Erythroblast (primary cell): ENCODE measurements at regions not wholly inside any gene's neighbourhood (a gene's known extent, or its start where the extent isn't known, plus 50 kb on each side); places are given as distances from the start of the nearest gene placed in this dataset.

Experiments
- GATA1 ChIP-seq: IDR thresholded peaks from 2 replicates; pipeline ENCODE4 v1.6.1; 2011; ENCODE audit warnings: low read depth, mild to moderate bottlenecking, control low read depth, low read length, moderate library complexity
- POLR2A ChIP-seq: IDR thresholded peaks from 2 replicates; pipeline ENCODE4 v1.6.1; 2011; ENCODE audit warnings: mild to moderate bottlenecking, low read length

GRCh38 chr14:55845963-55846825, 266.2 kb downstream of the KTN1 start:
- no peak for TF ChIP-seq POLR2A
- no peak for TF ChIP-seq GATA1
